Ovary (tissue), 3 donors: ENCODE measurements at regions not wholly inside any gene's neighbourhood (a gene's known extent, or its start where the extent isn't known, plus 50 kb on each side); places are given as distances from the start of the nearest gene placed in this dataset.

Experiments used
- POLR2A ChIP-seq: fragments of 450-650 bp; IDR thresholded peaks from one replicate; pipeline ENCODE4 v1.6.1; 2017; ENCODE audit warnings: antibody characterized with exemption, mild to moderate bottlenecking, moderate library complexity
- TF ChIP-seq, protein P1 (sequence below), 3 donors: fragments of 450-650 bp in 2 of 3; fragments of 200-600 bp in 1 of 3; IDR thresholded peaks; one replicate each; pipeline versions ENCODE4 v1.5.1 to v1.8.0; 2016 to 2022; ENCODE audit warnings: antibody characterized with exemption in 3 of 3, mild to moderate bottlenecking in 1 of 3
- donor health status: DM: no; HTN: no; CAD: no.

DNA sequence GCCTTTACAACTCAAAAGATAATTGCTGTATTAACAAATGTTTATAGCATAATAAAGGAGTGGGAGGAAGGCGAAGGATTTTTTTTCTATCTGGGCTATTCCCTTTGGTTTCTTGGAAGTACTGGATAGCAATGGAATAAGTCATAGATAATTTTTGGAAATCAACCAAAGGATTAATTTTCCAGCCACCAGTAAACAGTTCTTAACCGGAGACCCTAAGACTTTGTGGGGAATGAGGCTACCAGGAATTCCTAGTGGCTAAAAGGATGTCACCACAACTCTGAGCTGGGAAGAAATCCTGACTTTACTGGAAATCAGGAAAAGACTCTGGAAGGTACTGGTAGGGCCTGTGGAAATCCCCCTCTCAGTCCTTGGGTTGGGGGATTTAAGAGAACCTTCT, 138.4 kb upstream of the RARB start:
- TF ChIP-seq, protein P1, sequence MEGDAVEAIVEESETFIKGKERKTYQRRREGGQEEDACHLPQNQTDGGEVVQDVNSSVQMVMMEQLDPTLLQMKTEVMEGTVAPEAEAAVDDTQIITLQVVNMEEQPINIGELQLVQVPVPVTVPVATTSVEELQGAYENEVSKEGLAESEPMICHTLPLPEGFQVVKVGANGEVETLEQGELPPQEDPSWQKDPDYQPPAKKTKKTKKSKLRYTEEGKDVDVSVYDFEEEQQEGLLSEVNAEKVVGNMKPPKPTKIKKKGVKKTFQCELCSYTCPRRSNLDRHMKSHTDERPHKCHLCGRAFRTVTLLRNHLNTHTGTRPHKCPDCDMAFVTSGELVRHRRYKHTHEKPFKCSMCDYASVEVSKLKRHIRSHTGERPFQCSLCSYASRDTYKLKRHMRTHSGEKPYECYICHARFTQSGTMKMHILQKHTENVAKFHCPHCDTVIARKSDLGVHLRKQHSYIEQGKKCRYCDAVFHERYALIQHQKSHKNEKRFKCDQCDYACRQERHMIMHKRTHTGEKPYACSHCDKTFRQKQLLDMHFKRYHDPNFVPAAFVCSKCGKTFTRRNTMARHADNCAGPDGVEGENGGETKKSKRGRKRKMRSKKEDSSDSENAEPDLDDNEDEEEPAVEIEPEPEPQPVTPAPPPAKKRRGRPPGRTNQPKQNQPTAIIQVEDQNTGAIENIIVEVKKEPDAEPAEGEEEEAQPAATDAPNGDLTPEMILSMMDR (IDR thresholded peaks at IDR 0.05): no peak
- TF ChIP-seq POLR2A: no peak
